HL-60 (cell line): ENCODE measurements at regions not wholly inside any gene's neighbourhood (a gene's known extent, or its start where the extent isn't known, plus 50 kb on each side); places are given as distances from the start of the nearest gene placed in this dataset.

Source experiments
- DNase-seq, 2 experiments: peaks; one replicate each; pipeline ENCODE4 v3.0.0-alpha.2; 2010 to 2020; ENCODE audit warnings: low read depth in 1 of 2, low spot score in 1 of 2
- H3K27ac ChIP-seq: fragments of 250-450 bp; sonication (Bioruptor Pico); replicated peaks from 2 replicates; pipeline ENCODE4 v1.5.1; 2020; ENCODE audit warnings: mild to moderate bottlenecking, moderate library complexity
- H3K27me3 ChIP-seq: fragments of 250-450 bp; sonication (Bioruptor Pico); 2 replicates; pipeline ENCODE4 v1.5.1; 2021; ENCODE audit warnings: mild to moderate bottlenecking, moderate library complexity; ENCODE audit not compliant: insufficient read depth, poor library complexity, severe bottlenecking
- H3K4me3 ChIP-seq: replicated peaks from 2 replicates; pipeline ENCODE4 v1.5.1; 2011; ENCODE audit warnings: mild to moderate bottlenecking, control low read depth, low read length; ENCODE audit not compliant: insufficient read depth
- CTCF ChIP-seq: IDR thresholded peaks from one replicate; pipeline ENCODE4 v1.5.1; 2011; ENCODE audit warnings: low read length, control low read depth, inconsistent platforms; ENCODE audit not compliant: insufficient read depth
- GABPA ChIP-seq: IDR thresholded peaks from 2 replicates; pipeline ENCODE4 v1.6.1; 2012; ENCODE audit warnings: low read depth
- POLR2AphosphoS5 ChIP-seq: IDR thresholded peaks from 2 replicates; pipeline ENCODE4 v1.6.1; 2012; ENCODE audit warnings: low read depth
- REST ChIP-seq: IDR thresholded peaks from 2 replicates; pipeline ENCODE4 v1.6.1; 2012; ENCODE audit warnings: low read depth; ENCODE audit not compliant: insufficient replicate concordance
- SPI1 ChIP-seq: IDR thresholded peaks from 2 replicates; pipeline ENCODE4 v1.6.1; 2012; ENCODE audit warnings: low read depth, mild to moderate bottlenecking, borderline replicate concordance

GRCh38 chr1:83756984-83757717, 241.8 kb downstream of the TTLL7 start:
- TF ChIP-seq GABPA (no peak), SPI1 (no peak), POLR2AphosphoS5 (no peak), REST (no peak), CTCF (no peak)
- H3K27me3 ChIP-seq = no peaks in the 10 kb centered on the region
- no peak for DNase-seq
- no peak overlapping the region for H3K27ac ChIP-seq
- H3K4me3 ChIP-seq = no peak overlapping the region

DNA sequence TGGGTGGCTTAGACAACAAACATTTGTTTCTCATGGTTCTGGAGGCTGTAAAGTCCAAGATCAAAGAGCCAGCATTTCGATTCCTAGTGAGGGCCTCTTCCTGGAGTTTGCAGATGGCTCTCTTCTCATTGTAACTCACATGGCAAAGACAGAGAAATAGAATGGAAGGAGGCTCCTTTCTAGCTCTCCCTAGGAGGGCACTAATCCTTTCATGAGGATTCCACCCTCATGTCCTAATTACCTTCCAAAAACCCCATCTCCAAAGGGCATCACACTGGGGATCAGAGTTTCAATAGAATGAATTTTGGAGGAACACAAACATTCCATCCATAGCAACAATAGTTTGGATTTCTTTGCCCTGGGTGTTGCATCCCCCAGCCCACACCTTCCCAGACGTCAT, 247.3 kb downstream of the TTLL7 start:
- Histone ChIP-seq H3K4me3 (no peak overlapping the region), H3K27me3 (no peaks in the 10 kb centered on the region), H3K27ac (no peak overlapping the region)
- TF ChIP-seq REST = no peak
- no peak for TF ChIP-seq SPI1
- no peak for TF ChIP-seq GABPA
- TF ChIP-seq CTCF = no peak
- no peak for TF ChIP-seq POLR2AphosphoS5
- DNase-seq = no peak

GRCh38 chr1:83750201-83750600, 248.7 kb downstream of the TTLL7 start:
- no peaks in the 10 kb centered on the region for H3K27me3 ChIP-seq
- H3K4me3 ChIP-seq = no peak overlapping the region
- TF ChIP-seq GABPA (no peak), REST (no peak), SPI1 (no peak)

More at GRCh38 chr1:83750201-83750600, 248.7 kb downstream of the TTLL7 start:
- DNase-seq = no peak
- no peak overlapping the region for H3K27ac ChIP-seq
